H1 (cell line): ENCODE measurements at regions not wholly inside any gene's neighbourhood (a gene's known extent, or its start where the extent isn't known, plus 50 kb on each side); places are given as distances from the start of the nearest gene placed in this dataset.

Source experiments
- CTCF ChIA-PET: fragments of 300-600 bp; sonication (Branson Sonifier 250); formaldehyde crosslinking; loops from one replicate; lab custom pipeline; 2021; ENCODE audit not compliant: partially characterized antibody; lab: Charles Lee
- POLR2A ChIA-PET: fragments of 300-600 bp; sonication (Branson Sonifier 250); formaldehyde crosslinking; loops from one replicate; lab custom pipeline; 2021; ENCODE audit warnings: inconsistent platforms; ENCODE audit not compliant: partially characterized antibody; lab: Charles Lee
- DNase-seq, 2 experiments: peaks; one replicate each; pipeline versions ENCODE4 v3.0.0 to v3.0.0-alpha.2; 2010 to 2022; ENCODE audit warnings: low spot score in 2 of 2, low read depth in 1 of 2, mixed read lengths in 1 of 2
- FAIRE-seq: peaks from 2 replicates; lab custom pipeline; 2011; peaks lifted over from hg19 to GRCh38; lab: Jason Lieb, UNC
- H2AFZ ChIP-seq: 2 replicates; pipeline ENCODE4 v1.8.1; 2012; ENCODE audit warnings: low read length, inconsistent platforms
- H2AK5ac ChIP-seq: 2 replicates; pipeline ENCODE4 v1.6.1; 2013; ENCODE audit warnings: low read depth, low read length
- H2BK120ac ChIP-seq: replicated peaks from 2 replicates; pipeline ENCODE3; 2013; ENCODE audit warnings: low read depth, low read length, inconsistent platforms
- H2BK12ac ChIP-seq: 2 replicates; pipeline ENCODE4 v1.6.1; 2013; ENCODE audit warnings: low read depth, low read length
- H2BK15ac ChIP-seq: 2 replicates; pipeline ENCODE4 v1.6.1; 2013; ENCODE audit warnings: low read length
- H2BK20ac ChIP-seq: 2 replicates; pipeline ENCODE4 v1.6.1; 2013; ENCODE audit warnings: low read length
- H2BK5ac ChIP-seq: 2 replicates; pipeline ENCODE4 v1.6.1; 2013; ENCODE audit warnings: low read depth, low read length
- H3K14ac ChIP-seq: 2 replicates; pipeline ENCODE4 v1.6.1; 2013; ENCODE audit warnings: inconsistent platforms; ENCODE audit not compliant: insufficient read length
- H3K18ac ChIP-seq: 2 replicates; pipeline ENCODE4 v1.6.1; 2013; ENCODE audit warnings: low read length; ENCODE audit errors: extremely low read depth
- H3K23ac ChIP-seq: 2 replicates; pipeline ENCODE4 v1.6.1; 2013; ENCODE audit warnings: inconsistent platforms; ENCODE audit not compliant: insufficient read length
- H3K23me2 ChIP-seq: 2 replicates; pipeline ENCODE4 v1.6.1; 2013; ENCODE audit warnings: low read depth, low read length
- H3K27ac ChIP-seq: 2 replicates; pipeline ENCODE4 v1.6.1; 2011; ENCODE audit warnings: low read depth, low read length, inconsistent platforms
- H3K27me3 ChIP-seq, 4 experiments: replicated peaks in 1 of 4; 1 replicate in 1 of 4; 2 replicates in 3 of 4; pipeline versions ENCODE4 v1.6.1 to v1.8.1; 2011 to 2013; ENCODE audit warnings: low read length in 3 of 4, mild to moderate bottlenecking in 3 of 4, inconsistent platforms in 2 of 4, mixed read lengths in 2 of 4, moderate library complexity in 1 of 4; ENCODE audit not compliant: control insufficient read depth in 3 of 4, insufficient read depth in 3 of 4; ENCODE audit errors: extremely low read depth in 1 of 4
- H3K36me3 ChIP-seq, 4 experiments: 2 replicates each; pipeline versions ENCODE4 v1.6.1 to v1.8.1; 2011 to 2013; ENCODE audit warnings: mild to moderate bottlenecking in 4 of 4, low read length in 3 of 4, moderate library complexity in 2 of 4, control low read depth in 1 of 4, inconsistent platforms in 1 of 4; ENCODE audit not compliant: insufficient read depth in 4 of 4, control insufficient read depth in 2 of 4
- H3K4ac ChIP-seq: replicated peaks from 2 replicates; pipeline ENCODE3; 2013; ENCODE audit warnings: low read length, low read depth, mixed read lengths, inconsistent platforms; ENCODE audit not compliant: insufficient read length
- H3K4me1 ChIP-seq, 4 experiments: replicated peaks in 1 of 4; 1 replicate in 1 of 4; 2 replicates in 3 of 4; pipeline versions ENCODE4 v1.6.1 to v1.8.1; 2011 to 2013; ENCODE audit warnings: low read length in 3 of 4, inconsistent platforms in 2 of 4, mixed read lengths in 1 of 4; ENCODE audit not compliant: insufficient read depth in 4 of 4, control insufficient read depth in 3 of 4
- H3K4me2 ChIP-seq, 2 experiments: 2 replicates each; pipeline versions ENCODE4 v1.6.1 to v1.8.1; 2011 to 2013; ENCODE audit warnings: low read depth in 2 of 2, low read length in 2 of 2, control low read depth in 1 of 2, inconsistent platforms in 1 of 2, mild to moderate bottlenecking in 1 of 2; ENCODE audit not compliant: insufficient read depth in 1 of 2
- H3K4me3 ChIP-seq, 4 experiments: fragments of 200-600, 300-600 bp in 1 of 4; sonication (generic), shearing (Covaris generic), sonication (Bioruptor Twin) in 1 of 4; 2 replicates each; pipeline versions ENCODE4 v1.5.1 to v1.8.1; 2011 to 2016; ENCODE audit warnings: low read length in 4 of 4, low read depth in 3 of 4, control low read depth in 2 of 4, inconsistent platforms in 2 of 4, mild to moderate bottlenecking in 2 of 4, mixed read lengths in 1 of 4, moderate library complexity in 1 of 4; ENCODE audit not compliant: insufficient read depth in 2 of 4; ENCODE audit errors: extremely low read depth in 1 of 4
- H3K56ac ChIP-seq: replicated peaks from 2 replicates; pipeline ENCODE3; 2013; ENCODE audit warnings: low read depth, mild to moderate bottlenecking, mixed read lengths, low read length, inconsistent platforms; ENCODE audit not compliant: insufficient read length
- H3K79me1 ChIP-seq: 2 replicates; pipeline ENCODE4 v1.6.1; 2013; ENCODE audit warnings: low read depth, low read length, control low read depth
- H3K79me2 ChIP-seq, 2 experiments: 2 replicates each; pipeline versions ENCODE4 v1.6.1 to v1.8.1; 2012 to 2013; ENCODE audit warnings: low read length in 2 of 2, mild to moderate bottlenecking in 2 of 2, inconsistent platforms in 1 of 2; ENCODE audit not compliant: insufficient read depth in 2 of 2, control insufficient read depth in 1 of 2
- H3K9ac ChIP-seq, 4 experiments: replicated peaks in 1 of 4; 1 replicate in 1 of 4; 2 replicates in 3 of 4; pipeline versions ENCODE4 v1.6.1 to v1.8.1; 2011 to 2013; ENCODE audit warnings: low read depth in 3 of 4, low read length in 3 of 4, control low read depth in 2 of 4, mild to moderate bottlenecking in 2 of 4, moderate library complexity in 2 of 4, inconsistent platforms in 1 of 4; ENCODE audit errors: extremely low read depth in 1 of 4
- H3K9me3 ChIP-seq, 2 experiments: 2 replicates each; pipeline versions ENCODE4 v1.6.1 to v1.8.1; 2012 to 2013; ENCODE audit warnings: mild to moderate bottlenecking in 2 of 2, moderate library complexity in 2 of 2, control low read depth in 1 of 2, inconsistent platforms in 1 of 2, low read depth in 1 of 2, low read length in 1 of 2, mixed read lengths in 1 of 2; ENCODE audit not compliant: insufficient read depth in 2 of 2
- H4K20me1 ChIP-seq, 2 experiments: replicated peaks in 1 of 2; 2 replicates each; pipeline versions ENCODE3 to v1.8.1; 2011 to 2013; ENCODE audit warnings: inconsistent platforms in 2 of 2, low read length in 2 of 2, mild to moderate bottlenecking in 1 of 2; ENCODE audit not compliant: insufficient read depth in 2 of 2, control insufficient read depth in 1 of 2
- H4K5ac ChIP-seq: 2 replicates; pipeline ENCODE4 v1.6.1; 2013; ENCODE audit warnings: low read length, low read depth, mixed read lengths, inconsistent platforms; ENCODE audit not compliant: insufficient read length
- H4K8ac ChIP-seq: 2 replicates; pipeline ENCODE4 v1.8.0; 2013; ENCODE audit warnings: mild to moderate bottlenecking, moderate library complexity, low read length, inconsistent platforms; ENCODE audit not compliant: insufficient read depth; ENCODE audit errors: extremely low read depth
- H4K91ac ChIP-seq: replicated peaks from 2 replicates; pipeline ENCODE3; 2013; ENCODE audit warnings: low read length, mixed read lengths, inconsistent platforms; ENCODE audit not compliant: insufficient read length
- KDM1A ChIP-seq: fragments of 200-600, 300-600 bp; sonication (generic); IDR thresholded peaks from 2 replicates; pipeline ENCODE4 v1.7.1; 2016; ENCODE audit warnings: mild to moderate bottlenecking, low read length, borderline replicate concordance
- WGBS, 2 experiments: shearing (Covaris generic) in 1 of 2; methylation state at CpG; one replicate each; pipeline versions ENCODE4 v1.1.6 to v1.1.7; 2013 to 2015; ENCODE audit warnings: low lambda C conversion rate in 2 of 2, mixed read lengths in 2 of 2, inconsistent platforms in 1 of 2, low coverage in 1 of 2, missing lambda C conversion rate in 1 of 2; ENCODE audit not compliant: insufficient replicate concordance in 2 of 2, insufficient coverage in 1 of 2, insufficient read length in 1 of 2; ENCODE audit errors: extremely low coverage in 1 of 2, missing lambda C conversion rate in 1 of 2; 5-methylcytosine and 5-hydroxymethylcytosine counted together
- TF ChIP-seq, protein P1 (sequence below): IDR thresholded peaks from 2 replicates; pipeline ENCODE4 v1.6.1; 2012; ENCODE audit warnings: inconsistent platforms

DNA sequence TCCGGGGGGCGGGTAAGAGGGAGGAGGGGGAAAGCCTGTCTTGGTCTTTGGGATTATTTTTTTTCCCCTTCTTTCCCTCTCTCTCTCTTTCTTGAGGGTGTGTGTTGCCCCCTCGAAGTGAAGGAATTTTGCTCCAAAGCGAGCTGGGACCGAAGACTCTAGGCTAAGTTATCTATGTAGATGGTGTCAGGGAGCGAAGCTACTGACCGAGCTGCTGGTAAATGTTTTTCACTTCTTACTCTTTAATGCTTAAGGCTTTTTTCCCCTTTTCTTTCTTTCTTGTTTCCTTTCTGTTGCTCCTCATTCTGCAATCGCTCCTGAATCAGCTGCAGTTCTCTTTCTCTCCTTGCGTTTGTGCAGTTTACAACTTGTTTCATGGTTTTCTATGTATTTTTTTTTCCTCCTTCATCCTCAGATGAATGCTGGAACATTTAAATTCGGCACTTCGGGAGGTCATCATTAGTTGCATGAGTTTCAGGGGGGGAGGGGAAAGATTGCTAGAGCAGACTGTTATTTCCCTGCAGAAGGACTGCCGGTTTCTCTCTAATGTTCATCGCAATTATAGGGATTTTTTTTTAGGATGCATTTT, 1312.0 kb upstream of the WWC1 start:
- no peaks in the 10 kb centered on the region for H3K36me3 ChIP-seq
- ChIA-PET CTCF (interaction anchor here (0.7 to 2.8 kb wide), 4 partner anchors 13 to 70 kb away, joined by 3 to 10 read pairs (median 6); no protein-coding TSS in a partner anchor), POLR2A (interaction anchor here (0.6 to 1.2 kb wide), 3 partner anchors 8 to 38 kb away, joined by 3 to 7 read pairs (median 3); no protein-coding TSS in a partner anchor)
- FAIRE-seq (no peak), DNase-seq (no peak)
- H3K56ac ChIP-seq = no peak overlapping the region
- 0 out of 2 replicates have a peak overlapping the region, but pooled peaks have one; percentile 70 for H2BK12ac ChIP-seq
- H3K9ac ChIP-seq = peak overlapping the region in 3 of 4 experiments; percentile 20 to 60 (median 29); a peak in 3 of 7 replicates
- no peak overlapping the region for H2AK5ac ChIP-seq
- peaks cover 0 to 8% (median 1%) of the 10 kb centered on the region in 4 experiments; a peak in 3 of 7 replicates for H3K27me3 ChIP-seq
- H3K23me2 ChIP-seq = peaks cover 11% of the 10 kb centered on the region
- H4K5ac ChIP-seq = no peak overlapping the region
- H3K18ac ChIP-seq = no peak overlapping the region
- H4K8ac ChIP-seq = no peak overlapping the region
- H2AFZ ChIP-seq = peak overlapping the region; percentile 47; the same call in 1 of the 2 replicates
- H2BK20ac ChIP-seq = no peak overlapping the region
- no peaks in the 10 kb centered on the region for H3K79me2 ChIP-seq
- no peak overlapping the region for H3K14ac ChIP-seq
- H3K23ac ChIP-seq = no peak overlapping the region
- WGBS, 2 experiments = 8% methylated on average over 11 of the region's 13 CpGs; no CpG with 5 or more reads in 1 of the 2 experiments
- H2BK5ac ChIP-seq = no peak overlapping the region
- no peaks in the 10 kb centered on the region for H3K79me1 ChIP-seq
- 0 out of 2 replicates have a peak, but pooled peaks have one; percentile 43 for TF ChIP-seq KDM1A
- TF ChIP-seq, protein P1, sequence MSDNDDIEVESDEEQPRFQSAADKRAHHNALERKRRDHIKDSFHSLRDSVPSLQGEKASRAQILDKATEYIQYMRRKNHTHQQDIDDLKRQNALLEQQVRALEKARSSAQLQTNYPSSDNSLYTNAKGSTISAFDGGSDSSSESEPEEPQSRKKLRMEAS = no peak
- no peaks in the 10 kb centered on the region for H3K9me3 ChIP-seq
- H2BK15ac ChIP-seq = no peak overlapping the region
- peak overlapping the region; percentile 65 to 74 (median 70) for H3K4me3 ChIP-seq
- H3K4me1 ChIP-seq = peaks cover 0 to 11% (median 5%) of the 10 kb centered on the region in 4 experiments; a peak in 2 of 7 replicates
- H4K91ac ChIP-seq = no peak overlapping the region
- no peak overlapping the region for H3K27ac ChIP-seq
- H4K20me1 ChIP-seq = no peaks in the 10 kb centered on the region
- H2BK120ac ChIP-seq = no peak overlapping the region
- no peak overlapping the region for H3K4ac ChIP-seq
- peak overlapping the region; percentile 81 to 83 for H3K4me2 ChIP-seq
